Stomach (tissue), 4 donors: ENCODE measurements at regions not wholly inside any gene's neighbourhood (a gene's known extent, or its start where the extent isn't known, plus 50 kb on each side); places are given as distances from the start of the nearest gene placed in this dataset.

Experiments used
- CTCF ChIP-seq, 7 experiments: fragments of 450-650 bp in 4 of 7; fragments of 200-600 bp in 3 of 7; sonication (generic) in 3 of 7; IDR thresholded peaks; one replicate each; pipeline ENCODE4 v1.5.1; 2016 to 2019; ENCODE audit warnings: antibody characterized with exemption in 7 of 7, control low read depth in 2 of 7, mild to moderate bottlenecking in 1 of 7
- POLR2A ChIP-seq, 4 donors: fragments of 450-650 bp; IDR thresholded peaks; one replicate each; pipeline ENCODE4 v1.6.1; 2016; ENCODE audit warnings: antibody characterized with exemption in 4 of 4, control low read depth in 2 of 4, mild to moderate bottlenecking in 1 of 4, moderate library complexity in 1 of 4

DNA sequence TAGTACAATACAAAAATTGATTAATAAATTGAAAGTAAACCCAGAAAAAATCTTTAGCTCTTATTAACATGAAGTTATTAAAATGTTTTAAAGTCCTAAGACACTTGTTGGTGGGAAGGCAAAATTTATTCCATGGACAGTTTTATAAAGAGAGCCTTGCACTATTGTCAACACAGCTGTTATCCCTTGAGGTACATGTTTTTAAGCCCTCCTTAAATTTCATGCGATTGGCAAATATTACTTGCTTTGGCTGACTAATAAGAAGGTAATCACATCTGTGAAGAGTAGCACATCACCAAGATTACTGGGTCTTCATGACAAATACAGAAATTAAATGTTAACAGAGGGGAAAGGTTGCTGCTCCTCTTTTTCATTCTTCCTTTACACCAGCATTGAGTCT lies 611.1 kb downstream of the BRINP3 start:
- TF ChIP-seq CTCF (IDR thresholded peaks at IDR 0.05) (no peak), POLR2A (IDR thresholded peaks at IDR 0.05) (no peak)
